ENCODE measurements at regions not wholly inside any gene's neighbourhood (a gene's known extent, or its start where the extent isn't known, plus 50 kb on each side); places are given as distances from the start of the nearest gene placed in this dataset.

DNA sequence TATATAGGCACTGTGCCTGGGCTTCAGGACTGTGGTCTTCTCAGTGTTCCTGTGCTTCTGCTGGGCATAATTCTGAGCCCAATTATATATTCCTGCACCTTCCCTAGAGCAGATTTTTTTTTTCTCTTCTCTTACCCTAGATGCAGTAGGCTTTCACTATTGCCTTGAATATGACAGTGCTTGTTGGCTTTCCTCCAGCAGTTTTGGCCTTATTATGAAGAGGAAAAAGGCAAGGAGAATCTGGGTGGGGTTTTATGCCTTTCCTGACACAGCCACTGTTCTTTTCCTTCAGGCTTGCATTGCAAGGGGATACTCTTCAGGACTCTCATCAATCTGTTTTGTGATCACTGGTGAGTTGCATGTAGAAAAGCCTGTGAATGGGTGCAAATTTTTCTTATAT is 221.9 kb upstream of the CELF4 start:
- TF ChIP-seq, protein P1, sequence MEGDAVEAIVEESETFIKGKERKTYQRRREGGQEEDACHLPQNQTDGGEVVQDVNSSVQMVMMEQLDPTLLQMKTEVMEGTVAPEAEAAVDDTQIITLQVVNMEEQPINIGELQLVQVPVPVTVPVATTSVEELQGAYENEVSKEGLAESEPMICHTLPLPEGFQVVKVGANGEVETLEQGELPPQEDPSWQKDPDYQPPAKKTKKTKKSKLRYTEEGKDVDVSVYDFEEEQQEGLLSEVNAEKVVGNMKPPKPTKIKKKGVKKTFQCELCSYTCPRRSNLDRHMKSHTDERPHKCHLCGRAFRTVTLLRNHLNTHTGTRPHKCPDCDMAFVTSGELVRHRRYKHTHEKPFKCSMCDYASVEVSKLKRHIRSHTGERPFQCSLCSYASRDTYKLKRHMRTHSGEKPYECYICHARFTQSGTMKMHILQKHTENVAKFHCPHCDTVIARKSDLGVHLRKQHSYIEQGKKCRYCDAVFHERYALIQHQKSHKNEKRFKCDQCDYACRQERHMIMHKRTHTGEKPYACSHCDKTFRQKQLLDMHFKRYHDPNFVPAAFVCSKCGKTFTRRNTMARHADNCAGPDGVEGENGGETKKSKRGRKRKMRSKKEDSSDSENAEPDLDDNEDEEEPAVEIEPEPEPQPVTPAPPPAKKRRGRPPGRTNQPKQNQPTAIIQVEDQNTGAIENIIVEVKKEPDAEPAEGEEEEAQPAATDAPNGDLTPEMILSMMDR (IDR thresholded peaks at IDR 0.05), result no peak
- TF ChIP-seq EZH2phosphoT487 (IDR thresholded peaks at IDR 0.05), result no peak
